ENCODE measurements at regions not wholly inside any gene's neighbourhood (a gene's known extent, or its start where the extent isn't known, plus 50 kb on each side); places are given as distances from the start of the nearest gene placed in this dataset.

GRCh38 chr6:135784507-135784906 is 67.0 kb upstream of the PDE7B start:
- CTCF ChIA-PET: no interaction called here
- Histone ChIP-seq H3K27ac (ENCODE audit: low read depth, low read length) (no peak overlapping the region), H3K27me3 (ENCODE audit: insufficient read depth, low read length, poor library complexity, severe bottlenecking) (no peaks in the 10 kb centered on the region), H3K36me3 (ENCODE audit: insufficient read depth, low read length) (no peaks in the 10 kb centered on the region), H3K9me3 (ENCODE audit: low read length) (no peaks in the 10 kb centered on the region), H3K4me1 (ENCODE audit: insufficient read depth, low read length) (no peaks in the 10 kb centered on the region), H3K4me3 (ENCODE audit: low read length) (no peak overlapping the region)
- no peak overlapping the region for H3K4me3 Mint-ChIP-seq
- peaks cover 7% of the 10 kb centered on the region in 2 donors for H3K27me3 Mint-ChIP-seq
- no peak for DNase-seq
- peaks cover 0 to 1% (median 0%) of the 10 kb centered on the region in 5 donors for H3K9me3 Mint-ChIP-seq
- H3K27ac Mint-ChIP-seq: no peak overlapping the region
- H3K36me3 Mint-ChIP-seq: no peaks in the 10 kb centered on the region
- POLR2A ChIA-PET: no interaction called here
- H3K4me1 Mint-ChIP-seq: no peaks in the 10 kb centered on the region

GRCh38 chr6:135789375-135790050 is 62.0 kb upstream of the PDE7B start:
- no peak for DNase-seq
- Mint-ChIP-seq H3K27ac (no peak overlapping the region), H3K36me3 (no peaks in the 10 kb centered on the region), H3K4me1 (no peaks in the 10 kb centered on the region), H3K9me3 (no peaks in the 10 kb centered on the region), H3K4me3 (no peak overlapping the region), H3K27me3 (peaks cover 0 to 8% of the 10 kb centered on the region in 2 donors)
- Histone ChIP-seq H3K27ac (ENCODE audit: low read depth, low read length) (no peak overlapping the region), H3K9me3 (ENCODE audit: low read length) (no peaks in the 10 kb centered on the region), H3K4me1 (ENCODE audit: insufficient read depth, low read length) (no peaks in the 10 kb centered on the region), H3K4me3 (ENCODE audit: low read length) (no peak overlapping the region), H3K27me3 (ENCODE audit: insufficient read depth, low read length, poor library complexity, severe bottlenecking) (no peaks in the 10 kb centered on the region), H3K36me3 (ENCODE audit: insufficient read depth, low read length) (no peaks in the 10 kb centered on the region)
- ChIA-PET CTCF (interaction anchor here (1.0 kb wide), 1 partner anchor 120 kb away, joined by 3 read pairs; no protein-coding TSS in a partner anchor), POLR2A (no interaction called here)

GRCh38 chr6:135791441-135791840 is 60.1 kb upstream of the PDE7B start:
- no peak overlapping the region for H3K4me3 Mint-ChIP-seq
- H3K27me3 Mint-ChIP-seq: peaks cover 0 to 9% of the 10 kb centered on the region in 2 donors
- no peak overlapping the region for H3K4me3 ChIP-seq (ENCODE audit: low read length)
- H3K27me3 ChIP-seq (ENCODE audit: insufficient read depth, low read length, poor library complexity, severe bottlenecking): no peaks in the 10 kb centered on the region
- POLR2A ChIA-PET: no interaction called here
- H3K9me3 ChIP-seq (ENCODE audit: low read length): no peaks in the 10 kb centered on the region
- H3K9me3 Mint-ChIP-seq: no peaks in the 10 kb centered on the region
- H3K36me3 Mint-ChIP-seq: no peaks in the 10 kb centered on the region
- H3K36me3 ChIP-seq (ENCODE audit: insufficient read depth, low read length): no peaks in the 10 kb centered on the region
- no peak for DNase-seq
- no peak overlapping the region for H3K27ac ChIP-seq (ENCODE audit: low read depth, low read length)
- CTCF ChIA-PET: no interaction called here
- H3K4me1 Mint-ChIP-seq: no peaks in the 10 kb centered on the region
- no peaks in the 10 kb centered on the region for H3K4me1 ChIP-seq (ENCODE audit: insufficient read depth, low read length)
- H3K27ac Mint-ChIP-seq: no peak overlapping the region

DNA sequence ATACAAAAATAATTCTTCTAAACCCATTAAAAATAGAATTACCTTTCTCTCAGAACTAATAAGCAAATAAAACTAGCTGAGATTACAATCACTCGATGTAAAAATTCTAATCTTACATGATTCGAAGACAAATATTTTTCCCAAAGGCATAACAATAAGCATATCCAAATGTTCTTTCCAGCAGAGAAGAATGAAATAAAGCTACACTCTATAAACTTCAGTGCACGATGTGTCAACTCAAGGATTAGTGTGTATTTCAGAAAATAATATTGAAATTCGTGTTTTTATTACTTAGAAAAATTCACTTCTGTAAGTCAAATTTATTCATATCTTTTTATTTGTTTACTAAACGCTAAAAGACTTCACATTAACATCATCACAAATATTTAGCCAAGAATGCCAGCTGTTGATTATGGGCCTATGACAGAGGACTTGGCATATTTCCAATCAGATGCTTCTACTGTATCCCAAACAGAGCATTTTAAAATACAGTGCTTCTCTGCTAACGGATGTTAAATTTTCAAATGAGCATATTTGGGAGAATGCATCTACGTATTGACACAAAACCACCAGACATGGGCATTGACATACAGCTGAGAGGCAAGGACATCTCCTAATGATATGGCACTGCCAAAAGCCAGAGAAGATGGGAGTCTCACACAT is 54.7 kb upstream of the PDE7B start:
- POLR2A ChIA-PET: no interaction called here
- H3K9me3 ChIP-seq (ENCODE audit: low read length): no peaks in the 10 kb centered on the region
- no peaks in the 10 kb centered on the region for H3K36me3 Mint-ChIP-seq
- H3K4me3 Mint-ChIP-seq: no peak overlapping the region
- CTCF ChIA-PET: no interaction called here
- no peak for DNase-seq
- no peak overlapping the region for H3K27ac ChIP-seq (ENCODE audit: low read depth, low read length)
- H3K36me3 ChIP-seq (ENCODE audit: insufficient read depth, low read length): no peaks in the 10 kb centered on the region
- H3K4me1 ChIP-seq (ENCODE audit: insufficient read depth, low read length): no peaks in the 10 kb centered on the region
- H3K27me3 Mint-ChIP-seq: peaks cover 0 to 8% of the 10 kb centered on the region in 2 donors
- H3K4me1 Mint-ChIP-seq: peaks cover 2 to 11% (median 9%) of the 10 kb centered on the region in 3 donors
- no peaks in the 10 kb centered on the region for H3K9me3 Mint-ChIP-seq
- H3K27me3 ChIP-seq (ENCODE audit: insufficient read depth, low read length, poor library complexity, severe bottlenecking): no peaks in the 10 kb centered on the region
- H3K27ac Mint-ChIP-seq: no peak overlapping the region
- no peak overlapping the region for H3K4me3 ChIP-seq (ENCODE audit: low read length)

- no peaks in the 10 kb centered on the region for H3K36me3 Mint-ChIP-seq
- H3K4me3 Mint-ChIP-seq: no peak overlapping the region
- Histone ChIP-seq H3K27ac (ENCODE audit: low read depth, low read length) (no peak overlapping the region), H3K4me1 (ENCODE audit: insufficient read depth, low read length) (no peaks in the 10 kb centered on the region), H3K9me3 (ENCODE audit: low read length) (no peaks in the 10 kb centered on the region), H3K4me3 (ENCODE audit: low read length) (no peak overlapping the region), H3K27me3 (ENCODE audit: insufficient read depth, low read length, poor library complexity, severe bottlenecking) (no peaks in the 10 kb centered on the region), H3K36me3 (ENCODE audit: insufficient read depth, low read length) (no peaks in the 10 kb centered on the region)
- H3K4me1 Mint-ChIP-seq: peaks cover 2 to 11% (median 9%) of the 10 kb centered on the region in 3 donors
- H3K27me3 Mint-ChIP-seq: peaks cover 0 to 7% of the 10 kb centered on the region in 2 donors
- CTCF ChIA-PET: no interaction called here
- H3K9me3 Mint-ChIP-seq: no peaks in the 10 kb centered on the region
- H3K27ac Mint-ChIP-seq: no peak overlapping the region
- POLR2A ChIA-PET: no interaction called here
- no peak for DNase-seq
These were observed 54.1 kb upstream of the PDE7B start for GRCh38 chr6:135797361-135797760.

DNA sequence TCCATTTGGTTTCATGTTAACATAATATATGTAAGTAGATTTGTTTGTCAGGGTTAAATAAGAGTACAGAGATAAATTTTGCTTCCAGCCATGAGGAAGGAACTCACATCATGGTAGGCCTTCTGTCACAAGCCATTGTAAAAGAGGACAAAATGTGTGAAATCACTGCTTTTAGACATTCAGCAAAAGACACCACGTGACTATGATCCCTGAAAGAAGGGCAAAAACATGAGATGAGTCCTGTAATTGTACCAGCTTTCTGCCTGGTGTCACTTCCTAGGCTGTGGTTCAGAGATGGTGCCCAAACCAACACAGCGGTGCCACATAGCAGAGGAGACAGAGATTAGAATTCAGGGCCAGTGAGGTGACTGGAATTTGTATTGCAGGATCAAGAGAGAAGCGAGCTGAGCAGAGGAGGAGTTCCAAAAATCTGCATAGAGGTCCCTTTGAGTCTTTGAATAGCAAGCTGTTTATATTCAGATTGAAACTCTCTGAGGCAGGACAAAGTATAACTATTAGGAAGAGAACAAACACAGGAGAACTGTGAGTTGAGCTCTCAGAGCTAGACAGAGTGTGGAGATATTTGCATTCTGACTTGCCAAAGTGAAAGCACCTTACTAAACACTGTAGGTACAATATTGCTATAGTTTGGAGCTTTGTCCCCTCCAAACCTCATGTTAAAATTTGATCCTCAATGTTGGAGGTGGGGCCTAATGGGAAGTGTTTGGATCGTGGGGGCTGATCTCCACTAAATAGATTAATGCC is 52.6 kb upstream of the PDE7B start:
- DNase-seq: no peak
- Histone ChIP-seq H3K4me3 (ENCODE audit: low read length) (no peak overlapping the region), H3K27me3 (ENCODE audit: insufficient read depth, low read length, poor library complexity, severe bottlenecking) (no peaks in the 10 kb centered on the region), H3K36me3 (ENCODE audit: insufficient read depth, low read length) (no peaks in the 10 kb centered on the region), H3K27ac (ENCODE audit: low read depth, low read length) (no peak overlapping the region), H3K4me1 (ENCODE audit: insufficient read depth, low read length) (no peaks in the 10 kb centered on the region), H3K9me3 (ENCODE audit: low read length) (no peaks in the 10 kb centered on the region)
- POLR2A ChIA-PET: no interaction called here
- no peaks in the 10 kb centered on the region for H3K36me3 Mint-ChIP-seq
- CTCF ChIA-PET: no interaction called here
- peak overlapping the region in 1 of 8 donors; percentile 65 for H3K27ac Mint-ChIP-seq
- peaks cover 0 to 3% of the 10 kb centered on the region in 2 donors for H3K27me3 Mint-ChIP-seq
- no peak overlapping the region for H3K4me3 Mint-ChIP-seq
- H3K4me1 Mint-ChIP-seq: peaks cover 2 to 11% (median 9%) of the 10 kb centered on the region in 3 donors
- no peaks in the 10 kb centered on the region for H3K9me3 Mint-ChIP-seq
